HPDE6-E6E7 (cell line): ENCODE measurements at regions not wholly inside any gene's neighbourhood (a gene's known extent, or its start where the extent isn't known, plus 50 kb on each side); places are given as distances from the start of the nearest gene placed in this dataset.

Source experiments
- DNase-seq: peaks from one replicate; pipeline ENCODE4 v3.0.0; 2011; ENCODE audit warnings: missing footprints; ENCODE audit errors: extremely low spot score

- no peak for DNase-seq
Observed at GRCh38 chr9:117548556-117548955, 133.7 kb upstream of the ASTN2 start.

DNA sequence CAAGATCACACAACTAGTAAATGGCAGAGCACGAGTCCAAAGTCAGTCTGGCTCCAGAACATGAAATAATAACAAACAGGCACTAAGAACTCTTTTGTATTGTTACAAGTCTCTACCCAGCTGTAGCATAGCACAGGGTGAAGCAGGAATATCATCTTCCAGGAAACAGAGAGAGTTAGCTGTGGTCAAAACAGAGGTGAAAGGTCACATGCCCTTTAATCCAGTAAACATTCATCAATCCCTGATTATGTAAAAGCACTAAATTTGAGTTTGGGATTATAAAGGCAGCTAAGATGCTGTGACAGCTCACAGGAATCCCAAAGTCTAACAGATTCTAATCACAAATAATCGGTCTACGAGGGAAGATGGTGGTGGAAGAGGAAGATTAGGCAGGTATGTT, 133.0 kb upstream of the ASTN2 start:
- DNase-seq, result no peak

DNA sequence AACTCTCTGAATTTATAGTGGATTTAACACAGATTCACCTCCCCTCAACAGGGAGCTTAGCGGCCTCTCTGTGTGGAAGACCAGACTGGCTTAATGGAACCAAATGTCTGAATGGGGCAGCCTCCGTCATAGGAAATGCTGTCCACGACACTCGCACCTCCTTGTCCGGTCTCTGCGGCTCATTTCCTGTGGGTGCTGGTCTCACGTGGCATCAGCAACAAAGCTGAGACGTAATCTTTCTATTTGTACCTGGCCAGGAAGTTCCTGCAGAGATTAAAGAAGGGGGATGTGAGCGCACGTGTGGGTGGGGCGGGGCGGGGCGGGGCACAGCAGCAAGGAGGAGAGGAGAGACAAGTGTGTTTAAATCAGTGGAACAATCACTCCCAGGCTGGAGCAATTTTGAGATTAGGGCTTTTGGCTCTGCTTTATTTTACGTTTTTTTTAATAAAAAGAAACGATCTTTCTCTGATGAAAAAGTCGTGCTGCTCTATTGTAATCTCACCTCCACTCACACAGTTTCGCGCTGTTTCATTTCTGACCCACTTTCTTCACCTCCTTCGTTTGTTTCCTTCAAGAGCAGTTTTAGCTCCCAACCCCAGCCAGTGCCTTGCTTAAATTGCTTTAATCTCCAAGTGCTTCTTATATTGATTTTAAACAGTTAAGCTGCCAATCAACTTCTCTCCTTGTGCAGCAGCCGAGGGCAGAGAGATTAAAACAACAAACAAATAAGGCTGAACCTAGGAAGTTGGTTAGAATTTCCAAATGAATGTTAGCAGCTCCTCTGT, 132.2 kb upstream of the ASTN2 start:
- DNase-seq, result no peak

DNA sequence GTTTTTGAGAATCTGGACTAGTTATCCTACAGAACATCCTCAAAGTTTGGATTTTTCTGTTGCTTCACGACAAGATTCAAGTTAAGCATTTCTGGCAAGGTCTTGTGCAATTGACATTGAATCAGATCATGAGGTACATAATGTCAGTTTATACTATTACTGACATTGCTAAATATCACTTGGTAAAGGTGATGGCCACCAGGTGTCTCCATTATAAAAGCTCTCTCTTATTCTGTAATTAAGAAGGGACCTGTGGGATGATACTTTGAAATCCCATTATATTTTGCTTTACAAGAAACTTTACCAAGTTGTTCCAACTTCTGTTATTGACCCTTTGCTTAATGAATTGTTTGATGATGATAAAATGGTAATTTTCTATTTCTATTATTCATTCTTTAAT, 131.0 kb upstream of the ASTN2 start:
- no peak for DNase-seq

- DNase-seq, result no peak
Observed at GRCh38 chr9:117543089-117543488, 128.2 kb upstream of the ASTN2 start.

- no peak for DNase-seq
Observed at GRCh38 chr9:117542021-117542420, 127.2 kb upstream of the ASTN2 start.

DNA sequence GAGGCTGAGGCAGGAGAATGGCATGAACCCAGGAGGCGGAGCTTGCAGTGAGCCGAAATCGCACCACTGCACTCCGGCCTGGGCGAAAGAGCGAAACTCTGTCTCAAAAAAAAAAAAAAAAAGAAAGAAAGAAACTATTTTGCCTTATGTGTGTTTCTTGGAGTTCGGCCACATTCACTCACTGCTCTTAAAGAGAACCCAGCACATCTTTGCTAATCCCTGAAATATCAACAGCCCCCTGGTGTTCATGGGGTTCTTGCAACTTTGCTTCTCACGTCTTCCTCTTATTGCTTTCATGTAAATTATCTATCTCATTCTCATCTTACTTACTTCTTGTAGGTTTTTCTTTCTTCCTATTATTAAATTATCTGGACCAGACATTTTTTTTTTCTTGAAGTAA, 126.3 kb upstream of the ASTN2 start:
- DNase-seq, result no peak

- DNase-seq, result no peak
Observed at GRCh38 chr9:117535973-117536372, 121.1 kb upstream of the ASTN2 start.

- DNase-seq, result no peak
Observed at GRCh38 chr9:117535434-117535833, 120.6 kb upstream of the ASTN2 start.

DNA sequence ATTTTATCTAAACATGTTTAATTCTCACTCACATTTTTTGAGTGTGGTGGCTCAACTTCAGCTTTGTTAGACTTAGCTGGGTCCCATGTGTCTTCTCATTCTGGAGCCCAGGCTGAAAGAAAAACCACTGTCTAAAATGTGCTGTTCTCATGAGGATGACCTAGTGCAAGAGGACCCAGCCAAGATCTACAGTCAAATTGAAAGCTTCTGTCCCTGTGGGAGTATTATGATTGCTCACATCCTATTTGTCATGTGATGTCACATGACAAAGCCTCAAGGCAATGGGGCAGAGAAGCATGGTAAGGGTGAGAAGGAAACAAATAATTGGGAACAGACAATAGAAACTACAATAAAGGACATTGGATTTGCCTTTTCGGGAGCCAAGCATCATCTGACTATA, 113.4 kb upstream of the ASTN2 start:
- DNase-seq, result no peak

DNA sequence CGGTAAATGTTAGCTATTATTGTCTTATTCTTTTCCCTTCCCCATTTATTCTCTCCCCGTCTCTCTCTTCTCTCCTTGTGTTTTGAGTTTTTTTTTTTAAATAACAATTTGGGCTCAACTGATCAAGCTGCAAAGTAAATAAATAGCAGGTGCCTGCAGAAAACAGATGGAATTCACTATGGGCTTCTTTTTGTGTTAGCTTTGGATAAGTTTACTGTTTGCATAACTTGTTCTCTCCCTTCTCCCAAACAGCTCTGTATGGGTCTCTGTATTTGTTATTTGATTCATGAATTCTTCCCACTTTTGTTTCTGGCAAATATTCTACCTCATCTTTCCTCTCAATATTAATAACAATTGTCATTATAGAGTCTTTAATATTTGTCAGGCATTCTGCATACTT, 111.8 kb upstream of the ASTN2 start:
- DNase-seq, result no peak

- no peak for DNase-seq
Observed at GRCh38 chr9:117523531-117524153, 108.8 kb upstream of the ASTN2 start.

GRCh38 chr9:117521293-117521692, 106.4 kb upstream of the ASTN2 start:
- no peak for DNase-seq

GRCh38 chr9:117516676-117517632, 102.1 kb upstream of the ASTN2 start:
- no peak for DNase-seq

DNA sequence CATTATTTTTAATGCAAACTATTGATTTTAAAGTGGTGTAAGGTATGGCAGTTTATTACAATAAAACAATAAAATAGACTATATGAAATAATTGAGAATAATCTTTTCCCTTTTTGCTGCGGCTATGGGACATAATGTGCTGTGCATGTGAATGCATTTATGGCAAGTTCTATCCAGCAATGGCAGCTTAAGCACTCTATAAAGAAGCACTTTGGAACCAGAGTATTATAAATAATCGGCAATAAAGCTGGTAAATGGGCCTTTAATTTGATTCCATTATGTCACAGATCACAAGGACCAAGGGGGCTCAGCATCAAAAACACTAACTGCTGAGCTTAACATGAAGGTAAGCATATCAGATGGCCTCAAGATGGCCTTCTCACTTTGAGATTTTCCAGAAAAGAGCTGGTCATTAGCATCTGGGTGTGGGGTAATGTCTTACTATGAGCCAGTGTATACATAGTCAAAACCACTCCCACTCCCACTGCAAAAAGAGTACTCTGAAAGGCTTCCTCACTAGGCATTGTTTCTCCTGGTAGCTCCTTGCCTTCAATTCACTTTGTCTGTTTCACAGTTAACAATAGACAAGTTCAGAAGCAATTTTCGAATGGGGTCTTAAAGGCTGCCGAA, 97.1 kb upstream of the ASTN2 start:
- no peak for DNase-seq

- no peak for DNase-seq
Observed at GRCh38 chr9:117496307-117496706, 81.5 kb upstream of the ASTN2 start.

GRCh38 chr9:117494401-117495090, 79.7 kb upstream of the ASTN2 start:
- no peak for DNase-seq

GRCh38 chr9:117492476-117492875, 77.6 kb upstream of the ASTN2 start:
- no peak for DNase-seq

DNA sequence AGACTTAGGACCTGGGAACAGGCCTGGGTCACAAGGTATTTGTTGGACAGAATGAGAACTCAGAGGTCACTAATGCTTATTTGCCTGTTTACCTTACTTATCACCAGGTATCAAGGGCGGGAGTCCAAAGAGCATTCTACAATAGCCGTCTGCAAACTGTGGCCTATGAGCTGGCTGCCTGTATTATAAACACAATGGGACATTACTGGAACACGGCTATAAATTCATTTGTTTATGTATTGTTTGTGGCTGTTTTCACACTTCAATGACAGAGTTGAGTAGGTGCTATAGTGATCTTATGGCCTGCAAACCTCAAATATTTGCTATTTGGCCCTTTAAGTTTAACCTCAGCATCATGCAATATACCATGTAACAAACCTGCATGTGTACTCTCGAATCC, 76.6 kb upstream of the ASTN2 start:
- no peak for DNase-seq

- DNase-seq, result no peak
Observed at GRCh38 chr9:117490199-117490598, 75.3 kb upstream of the ASTN2 start.

DNA sequence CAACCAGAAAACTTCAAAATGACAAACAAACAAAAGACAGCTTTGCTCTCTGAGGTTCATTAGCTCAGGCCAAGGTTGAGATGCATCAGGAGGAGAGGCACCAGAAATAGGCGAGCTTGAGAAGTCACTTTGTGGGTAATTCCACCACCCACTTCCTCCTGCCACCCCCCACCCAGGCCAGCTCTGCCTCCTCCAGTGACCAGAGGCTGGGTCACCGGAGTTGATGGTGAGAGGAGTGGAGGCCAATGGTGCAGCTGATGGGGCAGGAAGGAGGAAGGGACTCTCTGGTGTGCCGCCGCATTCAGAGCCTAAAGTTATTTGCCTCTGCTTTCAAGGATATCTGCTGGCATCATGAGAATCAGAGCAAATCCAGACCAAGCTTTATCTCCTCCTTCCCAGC, 73.8 kb upstream of the ASTN2 start:
- DNase-seq, result no peak
